Loucy (cell line): ENCODE measurements at regions not wholly inside any gene's neighbourhood (a gene's known extent, or its start where the extent isn't known, plus 50 kb on each side); places are given as distances from the start of the nearest gene placed in this dataset.

Source experiments
- H2AFZ ChIP-seq: fragments of 200-600 bp; sonication (generic); 2 replicates; pipeline ENCODE4 v1.6.0; 2016; ENCODE audit warnings: antibody characterized with exemption, mild to moderate bottlenecking, low read length, moderate library complexity
- H3F3A ChIP-seq: fragments of 200-600 bp; 2 replicates; pipeline ENCODE4 v1.6.0; 2016; ENCODE audit warnings: antibody characterized with exemption, low read depth, mild to moderate bottlenecking
- H3K27me3 ChIP-seq: fragments of 200-600 bp; sonication (generic); 2 replicates; pipeline ENCODE4 v1.6.1; 2014; ENCODE audit warnings: low read length, mild to moderate bottlenecking; ENCODE audit not compliant: insufficient read depth, poor library complexity, severe bottlenecking
- H3K36me3 ChIP-seq: fragments of 200-600 bp; sonication (generic); 2 replicates; pipeline ENCODE4 v1.6.1; 2016; ENCODE audit warnings: low read length; ENCODE audit not compliant: insufficient read depth
- H3K4me1 ChIP-seq: fragments of 200-600 bp; sonication (generic); 2 replicates; pipeline ENCODE4 v1.5.1; 2014; ENCODE audit warnings: low read length, mild to moderate bottlenecking; ENCODE audit not compliant: insufficient read depth, poor library complexity, severe bottlenecking
- H3K4me2 ChIP-seq: fragments of 200-600 bp; sonication (generic); 2 replicates; pipeline ENCODE4 v1.6.0; 2014; ENCODE audit warnings: antibody characterized with exemption, low read length, low read depth, mild to moderate bottlenecking; ENCODE audit not compliant: poor library complexity, severe bottlenecking
- H3K4me3 ChIP-seq: fragments of 200-600 bp; sonication (generic); 2 replicates; pipeline ENCODE4 v1.5.1; 2014; ENCODE audit warnings: low read length, mild to moderate bottlenecking, mixed read lengths; ENCODE audit not compliant: poor library complexity, severe bottlenecking
- H3K79me2 ChIP-seq: fragments of 200-600 bp; sonication (generic); 2 replicates; pipeline ENCODE4 v1.6.1; 2014; ENCODE audit warnings: low read length; ENCODE audit not compliant: insufficient read depth
- H3K9ac ChIP-seq: fragments of 200-600 bp; sonication (generic); 2 replicates; pipeline ENCODE4 v1.6.0; 2014; ENCODE audit warnings: mild to moderate bottlenecking, low read depth, low read length, moderate library complexity; ENCODE audit not compliant: poor library complexity, severe bottlenecking
- H3K9me2 ChIP-seq: fragments of 200-600 bp; sonication (generic); replicated peaks from 2 replicates; pipeline ENCODE4 v1.6.1; 2016; ENCODE audit warnings: low read depth, low read length, mixed read lengths
- H3K9me3 ChIP-seq: fragments of 200-600 bp; sonication (generic); 2 replicates; pipeline ENCODE4 v1.6.1; 2014; ENCODE audit warnings: mild to moderate bottlenecking, antibody characterized with exemption, low read length, low read depth; ENCODE audit not compliant: insufficient read depth
- H4K20me1 ChIP-seq: fragments of 200-600 bp; sonication (generic); 2 replicates; pipeline ENCODE4 v1.6.0; 2014; ENCODE audit warnings: antibody characterized with exemption, low read length, mild to moderate bottlenecking; ENCODE audit not compliant: insufficient read depth, poor library complexity, severe bottlenecking
- CTCF ChIP-seq: fragments of 200-600 bp; sonication (generic); conservative IDR thresholded peaks from 2 replicates; pipeline ENCODE4 v1.5.1; 2014; ENCODE audit warnings: mild to moderate bottlenecking, antibody characterized with exemption, low read length
- EZH2phosphoT487 ChIP-seq: fragments of 200-600 bp; IDR thresholded peaks from 2 replicates; pipeline ENCODE4 v1.6.1; 2018; ENCODE audit warnings: antibody characterized with exemption, mild to moderate bottlenecking, moderate library complexity, borderline replicate concordance

GRCh38 chr3:69539134-69539533, 153.2 kb upstream of the FRMD4B start:
- H3K9ac ChIP-seq, result no peak overlapping the region
- H3K9me3 ChIP-seq, result peaks cover 5% of the 10 kb centered on the region; the same call in 1 of the 2 replicates
- no peak overlapping the region for H2AFZ ChIP-seq
- no peaks in the 10 kb centered on the region for H3K4me1 ChIP-seq
- no peaks in the 10 kb centered on the region for H3K27me3 ChIP-seq
- H3F3A ChIP-seq, result no peaks in the 10 kb centered on the region
- no peaks in the 10 kb centered on the region for H3K9me2 ChIP-seq
- H3K79me2 ChIP-seq, result no peaks in the 10 kb centered on the region
- no peak overlapping the region for H3K4me3 ChIP-seq
- H4K20me1 ChIP-seq, result no peaks in the 10 kb centered on the region
- TF ChIP-seq EZH2phosphoT487 (no peak), CTCF (no peak)
- no peaks in the 10 kb centered on the region for H3K36me3 ChIP-seq
- H3K4me2 ChIP-seq, result no peak overlapping the region

- H3K9ac ChIP-seq, result no peak overlapping the region
- H4K20me1 ChIP-seq, result no peaks in the 10 kb centered on the region
- H2AFZ ChIP-seq, result no peak overlapping the region
- no peaks in the 10 kb centered on the region for H3K27me3 ChIP-seq
- no peaks in the 10 kb centered on the region for H3F3A ChIP-seq
- H3K4me1 ChIP-seq, result no peaks in the 10 kb centered on the region
- no peak for TF ChIP-seq EZH2phosphoT487
- no peak for TF ChIP-seq CTCF
- H3K4me3 ChIP-seq, result no peak overlapping the region
- H3K9me3 ChIP-seq, result peaks cover 5% of the 10 kb centered on the region; the same call in 1 of the 2 replicates
- H3K4me2 ChIP-seq, result no peak overlapping the region
- no peaks in the 10 kb centered on the region for H3K9me2 ChIP-seq
- no peaks in the 10 kb centered on the region for H3K36me3 ChIP-seq
- no peaks in the 10 kb centered on the region for H3K79me2 ChIP-seq
Observed at GRCh38 chr3:69538281-69538680, 152.4 kb upstream of the FRMD4B start.

GRCh38 chr3:69536306-69537020, 150.6 kb upstream of the FRMD4B start:
- H3K9me3 ChIP-seq, result peaks cover 5% of the 10 kb centered on the region; the same call in 1 of the 2 replicates
- TF ChIP-seq CTCF (no peak), EZH2phosphoT487 (no peak)
- H3K9ac ChIP-seq, result no peak overlapping the region
- no peaks in the 10 kb centered on the region for H3K36me3 ChIP-seq
- H3K9me2 ChIP-seq, result no peaks in the 10 kb centered on the region
- no peaks in the 10 kb centered on the region for H3F3A ChIP-seq
- H3K4me1 ChIP-seq, result no peaks in the 10 kb centered on the region
- H3K79me2 ChIP-seq, result no peaks in the 10 kb centered on the region
- no peak overlapping the region for H3K4me2 ChIP-seq
- no peaks in the 10 kb centered on the region for H4K20me1 ChIP-seq
- no peaks in the 10 kb centered on the region for H3K27me3 ChIP-seq
- no peak overlapping the region for H3K4me3 ChIP-seq
- H2AFZ ChIP-seq, result no peak overlapping the region
